Activated naive CD4-positive, alpha-beta T cell treated with anti-CD3 and anti-CD28 coated beads for 36 hours (primary cell): ENCODE measurements at regions not wholly inside any gene's neighbourhood (a gene's known extent, or its start where the extent isn't known, plus 50 kb on each side); places are given as distances from the start of the nearest gene placed in this dataset.

Source experiments
- CTCF ChIA-PET: fragments of 350-600 bp; sonication (Branson Sonifier 250); formaldehyde crosslinking; loops from one replicate; lab custom pipeline; 2021; ENCODE audit warnings: antibody characterized with exemption; lab: Charles Lee
- DNase-seq: peaks from one replicate; pipeline ENCODE4 v3.0.0-alpha.2; 2020
- H3K27ac Mint-ChIP-seq: one replicate; pipeline ENCODE4 v1.8.0; 2021; ENCODE audit warnings: mild to moderate bottlenecking, mixed read lengths
- H3K27me3 Mint-ChIP-seq: one replicate; pipeline ENCODE4 v1.8.0; 2021; ENCODE audit warnings: low read depth, mixed read lengths
- H3K36me3 Mint-ChIP-seq: one replicate; pipeline ENCODE4 v1.8.0; 2021; ENCODE audit warnings: low read depth, mixed read lengths
- H3K4me1 Mint-ChIP-seq: one replicate; pipeline ENCODE4 v1.8.0; 2021; ENCODE audit warnings: low read depth, mixed read lengths
- H3K4me3 Mint-ChIP-seq: one replicate; pipeline ENCODE4 v1.8.0; 2021; ENCODE audit warnings: mild to moderate bottlenecking, moderate library complexity, mixed read lengths
- H3K9me3 Mint-ChIP-seq: one replicate; pipeline ENCODE4 v1.8.0; 2021; ENCODE audit warnings: mixed read lengths
- intact Hi-C: fragments of 100-400 bp; cut with micrococcal nuclease; formaldehyde crosslinking; loops from one replicate; pipeline ENCODE4 v1.15.1; 2023

DNA sequence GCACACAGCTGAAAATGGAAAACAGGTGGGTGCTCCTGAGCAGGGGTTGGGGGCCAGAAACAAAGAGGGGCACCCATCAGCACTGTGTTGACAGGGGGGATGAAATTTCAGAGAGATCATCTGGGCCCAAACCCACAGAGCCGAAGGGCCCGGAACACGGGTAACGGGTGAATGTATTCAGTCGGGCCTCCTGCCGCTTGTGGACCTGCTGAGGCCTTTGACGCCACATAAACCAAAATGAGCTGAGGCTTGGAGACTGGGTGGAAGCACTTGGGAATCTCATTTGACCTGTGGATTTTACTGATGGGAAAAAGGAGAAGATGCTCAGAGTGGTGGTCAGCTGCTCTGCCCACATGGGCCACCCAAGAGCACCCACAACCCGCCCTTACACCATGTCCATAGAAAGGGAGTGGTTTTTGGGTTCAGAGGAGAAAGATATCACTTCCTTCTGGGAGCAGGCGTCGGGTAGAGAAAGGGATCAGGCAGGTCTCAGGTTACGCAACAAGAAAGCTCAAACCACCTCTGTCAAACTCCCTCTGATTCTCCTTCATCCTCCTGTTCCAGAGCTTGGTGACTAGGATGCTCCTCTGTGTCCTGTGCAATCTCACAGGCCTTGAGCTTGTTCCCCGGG, 106.8 kb upstream of the BCL2L14 start:
- peaks cover 9% of the 10 kb centered on the region for H3K4me1 Mint-ChIP-seq

GRCh38 chr12:11965258-11965910, 105.4 kb upstream of the BCL2L14 start:
- Mint-ChIP-seq H3K4me3 (no peak overlapping the region), H3K9me3 (no peaks in the 10 kb centered on the region), H3K27ac (no peak overlapping the region), H3K36me3 (no peaks in the 10 kb centered on the region), H3K27me3 (no peaks in the 10 kb centered on the region), H3K4me1 (no peaks in the 10 kb centered on the region)
- CTCF ChIA-PET = interaction anchor here (0.8 to 1.6 kb wide), 2 partner anchors 11 to 68 kb away, joined by 3 read pairs; no protein-coding TSS in a partner anchor
- intact Hi-C loops = no loop called here
- DNase-seq = no peak

More for the DNA sequence above, 106.8 kb upstream of the BCL2L14 start:
- H3K4me3 Mint-ChIP-seq = no peak overlapping the region
- no peaks in the 10 kb centered on the region for H3K9me3 Mint-ChIP-seq
- no peaks in the 10 kb centered on the region for H3K36me3 Mint-ChIP-seq
- no peak overlapping the region for H3K27ac Mint-ChIP-seq
- intact Hi-C loops = no loop called here
- CTCF ChIA-PET = interaction anchor here (0.6 to 1.6 kb wide), 4 partner anchors 12 to 382 kb away, joined by 3 to 5 read pairs (median 3); no protein-coding TSS in a partner anchor
- no peak for DNase-seq
- no peaks in the 10 kb centered on the region for H3K27me3 Mint-ChIP-seq

GRCh38 chr12:11967376-11968047, 103.2 kb upstream of the BCL2L14 start:
- no peak for DNase-seq
- Mint-ChIP-seq H3K4me3 (no peak overlapping the region), H3K36me3 (no peaks in the 10 kb centered on the region), H3K27me3 (no peaks in the 10 kb centered on the region), H3K9me3 (peaks cover 3% of the 10 kb centered on the region), H3K4me1 (no peaks in the 10 kb centered on the region), H3K27ac (no peak overlapping the region)
- CTCF ChIA-PET = no interaction called here
- intact Hi-C loops = no loop called here

DNA sequence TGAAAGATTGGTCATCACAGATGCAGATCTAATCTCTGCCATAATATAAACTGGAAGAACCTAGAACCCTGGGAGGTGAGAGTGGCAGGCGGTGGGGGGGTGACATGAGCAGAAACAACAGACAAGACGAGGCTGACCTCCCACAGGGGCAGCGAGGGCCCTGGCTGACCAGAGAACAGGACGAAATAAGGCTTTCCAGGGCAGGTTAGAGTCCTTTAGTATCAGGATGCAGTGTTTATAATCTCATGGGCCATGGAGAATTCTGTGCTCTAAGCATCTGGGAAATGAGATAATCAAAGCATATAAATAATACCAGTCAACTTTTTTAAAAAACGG, 102.7 kb upstream of the BCL2L14 start:
- no peaks in the 10 kb centered on the region for H3K4me1 Mint-ChIP-seq
- H3K27ac Mint-ChIP-seq = no peak overlapping the region
- H3K27me3 Mint-ChIP-seq = no peaks in the 10 kb centered on the region
- H3K36me3 Mint-ChIP-seq = no peaks in the 10 kb centered on the region
- no peak overlapping the region for H3K4me3 Mint-ChIP-seq
- CTCF ChIA-PET = no interaction called here
- H3K9me3 Mint-ChIP-seq = peaks cover 3% of the 10 kb centered on the region
- intact Hi-C loops = no loop called here
- DNase-seq = no peak

GRCh38 chr12:11968516-11968915, 102.2 kb upstream of the BCL2L14 start:
- no peak for DNase-seq
- H3K9me3 Mint-ChIP-seq = peaks cover 3% of the 10 kb centered on the region
- H3K36me3 Mint-ChIP-seq = no peaks in the 10 kb centered on the region
- H3K4me3 Mint-ChIP-seq = no peak overlapping the region
- intact Hi-C loops = no loop called here
- H3K27ac Mint-ChIP-seq = no peak overlapping the region
- H3K27me3 Mint-ChIP-seq = no peaks in the 10 kb centered on the region
- CTCF ChIA-PET = no interaction called here
- H3K4me1 Mint-ChIP-seq = no peaks in the 10 kb centered on the region

- CTCF ChIA-PET = no interaction called here
- intact Hi-C loops = no loop called here
- H3K27ac Mint-ChIP-seq = no peak overlapping the region
Measured at GRCh38 chr12:11969437-11970154, 101.1 kb upstream of the BCL2L14 start.

GRCh38 chr12:11970155-11970520, 100.6 kb upstream of the BCL2L14 start:
- no peaks in the 10 kb centered on the region for H3K4me1 Mint-ChIP-seq
- DNase-seq = no peak
- CTCF ChIA-PET = no interaction called here
- intact Hi-C loops = no loop called here
- no peaks in the 10 kb centered on the region for H3K36me3 Mint-ChIP-seq
- H3K9me3 Mint-ChIP-seq = peaks cover 3% of the 10 kb centered on the region
- H3K27ac Mint-ChIP-seq = no peak overlapping the region
- no peaks in the 10 kb centered on the region for H3K27me3 Mint-ChIP-seq
- no peak overlapping the region for H3K4me3 Mint-ChIP-seq

More at GRCh38 chr12:11969437-11970154, 101.1 kb upstream of the BCL2L14 start:
- no peak for DNase-seq
- no peaks in the 10 kb centered on the region for H3K27me3 Mint-ChIP-seq
- no peaks in the 10 kb centered on the region for H3K4me1 Mint-ChIP-seq
- no peaks in the 10 kb centered on the region for H3K36me3 Mint-ChIP-seq
- peaks cover 3% of the 10 kb centered on the region for H3K9me3 Mint-ChIP-seq
- no peak overlapping the region for H3K4me3 Mint-ChIP-seq

DNA sequence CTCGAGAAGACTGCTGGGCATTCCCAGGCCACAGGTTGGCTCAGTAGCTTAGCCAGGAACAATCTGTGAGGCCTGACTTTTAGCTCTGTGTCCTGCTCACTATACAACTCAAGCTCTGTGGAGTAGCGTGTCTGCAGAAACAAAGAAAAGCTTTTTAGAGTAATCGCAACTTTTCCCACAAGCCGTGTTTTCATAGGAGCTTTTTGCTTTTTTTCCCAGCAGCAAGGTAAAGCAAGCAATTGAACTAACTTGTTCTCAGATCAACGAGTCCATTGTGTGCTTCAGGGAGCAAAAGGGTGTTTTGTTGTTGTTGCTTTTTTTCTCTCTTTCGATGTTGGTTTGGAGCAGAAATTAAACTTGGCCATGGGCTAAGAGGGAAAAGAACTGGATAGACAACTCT, 97.3 kb upstream of the BCL2L14 start:
- Mint-ChIP-seq H3K9me3 (peaks cover 3% of the 10 kb centered on the region), H3K4me1 (peaks cover 2% of the 10 kb centered on the region), H3K27me3 (no peaks in the 10 kb centered on the region), H3K36me3 (no peaks in the 10 kb centered on the region), H3K27ac (no peak overlapping the region), H3K4me3 (no peak overlapping the region)
- CTCF ChIA-PET = interaction anchor here (1.0 kb wide), 1 partner anchor 9 kb away, joined by 3 read pairs; no protein-coding TSS in a partner anchor
- intact Hi-C loops = no loop called here
- DNase-seq = no peak

- no peaks in the 10 kb centered on the region for H3K27me3 Mint-ChIP-seq
- DNase-seq = no peak
- CTCF ChIA-PET = interaction anchor here (1.0 to 1.3 kb wide), 3 partner anchors 12 to 60 kb away, joined by 3 read pairs; no protein-coding TSS in a partner anchor
- no peak overlapping the region for H3K4me3 Mint-ChIP-seq
- peaks cover 2% of the 10 kb centered on the region for H3K36me3 Mint-ChIP-seq
- H3K4me1 Mint-ChIP-seq = peaks cover 25% of the 10 kb centered on the region
- H3K27ac Mint-ChIP-seq = no peak overlapping the region
- peaks cover 1% of the 10 kb centered on the region for H3K9me3 Mint-ChIP-seq
- intact Hi-C loops = no loop called here
Measured at GRCh38 chr12:11976005-11976404, 94.7 kb upstream of the BCL2L14 start.

DNA sequence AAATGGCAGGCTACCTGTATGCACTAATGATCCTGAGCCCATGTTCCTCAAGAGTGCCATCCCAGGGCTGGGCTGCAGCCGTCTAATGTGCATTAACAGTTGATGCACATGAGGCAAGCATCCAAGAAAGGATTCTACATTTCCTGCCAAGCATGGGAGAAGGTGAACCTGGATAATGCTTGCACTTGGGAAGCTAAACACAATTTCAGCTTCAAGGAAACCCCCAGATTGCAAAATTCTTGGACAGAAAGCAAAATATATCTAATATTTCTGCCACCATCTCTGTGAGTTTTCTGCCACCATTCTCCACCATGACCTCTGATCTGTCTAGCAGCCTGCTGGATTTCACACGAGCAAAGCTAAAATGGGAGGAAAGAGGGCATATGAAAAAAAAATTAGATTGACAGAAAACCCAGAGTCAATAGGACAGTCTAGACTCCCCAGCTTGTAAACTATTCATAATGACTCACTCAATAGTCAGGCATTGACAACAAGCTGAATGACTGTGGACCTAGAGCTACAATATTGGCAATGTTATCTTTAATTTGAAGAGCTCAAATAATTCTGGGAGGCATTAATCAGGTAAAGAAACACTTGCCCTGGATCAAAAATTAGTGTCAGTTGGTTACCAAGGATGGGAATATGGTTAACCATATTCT, 91.9 kb upstream of the BCL2L14 start:
- CTCF ChIA-PET = interaction anchor here (1.0 to 2.2 kb wide), 7 partner anchors 21 to 247 kb away, joined by 3 to 18 read pairs (median 4); no protein-coding TSS in a partner anchor
- Mint-ChIP-seq H3K27ac (peak overlapping the region; percentile 98), H3K4me3 (no peak overlapping the region), H3K9me3 (no peaks in the 10 kb centered on the region), H3K36me3 (peaks cover 2% of the 10 kb centered on the region), H3K4me1 (peaks cover 51% of the 10 kb centered on the region), H3K27me3 (no peaks in the 10 kb centered on the region)
- intact Hi-C loops = no loop called here
- DNase-seq = no peak

- peak overlapping the region; percentile 19 for H3K4me3 Mint-ChIP-seq
- intact Hi-C loops = no loop called here
- H3K27ac Mint-ChIP-seq = peak overlapping the region; percentile 98
- no peaks in the 10 kb centered on the region for H3K9me3 Mint-ChIP-seq
- no peaks in the 10 kb centered on the region for H3K27me3 Mint-ChIP-seq
- CTCF ChIA-PET = interaction anchor here (0.6 to 2.2 kb wide), 7 partner anchors 22 to 208 kb away, joined by 3 to 18 read pairs (median 4); no protein-coding TSS in a partner anchor
- H3K36me3 Mint-ChIP-seq = peaks cover 2% of the 10 kb centered on the region
- peaks cover 51% of the 10 kb centered on the region for H3K4me1 Mint-ChIP-seq
- peak; percentile 12 for DNase-seq
Measured at GRCh38 chr12:11980115-11980514, 90.6 kb upstream of the BCL2L14 start.
